Muscle of leg (tissue), 3 donors: ENCODE measurements at regions not wholly inside any gene's neighbourhood (a gene's known extent, or its start where the extent isn't known, plus 50 kb on each side); places are given as distances from the start of the nearest gene placed in this dataset.

Source experiments
- DNase-seq: peaks from one replicate; pipeline ENCODE4 v3.0.0; 2013
- H3K27ac ChIP-seq: one replicate; pipeline ENCODE4 v1.5.1; 2013; ENCODE audit warnings: mild to moderate bottlenecking, low read length, control low read depth
- H3K27me3 ChIP-seq: one replicate; pipeline ENCODE4 v1.6.1; 2013; ENCODE audit warnings: low read length; ENCODE audit not compliant: control insufficient read depth, insufficient read depth
- H3K36me3 ChIP-seq: one replicate; pipeline ENCODE4 v1.6.1; 2013; ENCODE audit warnings: low read length; ENCODE audit not compliant: control insufficient read depth, insufficient read depth
- H3K4me1 ChIP-seq: one replicate; pipeline ENCODE4 v1.6.1; 2013; ENCODE audit warnings: low read length; ENCODE audit not compliant: control insufficient read depth, insufficient read depth
- H3K4me3 ChIP-seq: one replicate; pipeline ENCODE4 v1.5.1; 2013; ENCODE audit warnings: low read length, control low read depth
- H3K9me3 ChIP-seq: replicated peaks from 2 replicates; pipeline ENCODE4 v1.6.1; 2013; ENCODE audit warnings: low read depth, low read length; ENCODE audit not compliant: control insufficient read depth
- WGBS: methylation state at CpG from one replicate; pipeline ENCODE4 v1.1.5; 2013; ENCODE audit warnings: missing lambda C conversion rate; ENCODE audit not compliant: insufficient coverage; 5-methylcytosine and 5-hydroxymethylcytosine counted together

DNA sequence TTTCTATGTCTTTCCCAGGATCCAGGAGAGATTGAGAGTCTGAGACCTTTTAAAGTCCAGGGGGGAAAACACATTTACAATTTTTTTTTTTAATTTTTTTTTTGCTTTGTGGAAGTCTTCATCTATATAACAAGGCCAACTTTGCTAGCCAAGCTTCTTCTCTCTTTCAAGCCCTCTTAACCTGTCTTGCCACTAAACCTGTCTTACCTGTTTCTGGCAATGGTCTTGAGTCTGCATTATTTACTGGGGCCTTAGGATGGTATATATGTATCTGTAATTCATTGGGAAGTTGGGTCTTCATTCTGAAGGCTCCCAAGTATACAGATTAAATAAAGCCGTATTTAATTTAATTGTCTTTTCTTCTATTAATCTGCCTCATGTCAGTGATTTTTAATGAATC, 750.9 kb upstream of the B3GALT2 start:
- no peaks in the 10 kb centered on the region for H3K4me1 ChIP-seq
- H3K27ac ChIP-seq = no peak overlapping the region
- H3K36me3 ChIP-seq = no peaks in the 10 kb centered on the region
- H3K9me3 ChIP-seq = no peaks in the 10 kb centered on the region
- H3K4me3 ChIP-seq = no peak overlapping the region
- no CpG with 5 or more reads among the region's 1 CpG for WGBS
- DNase-seq = no peak
- no peaks in the 10 kb centered on the region for H3K27me3 ChIP-seq

- no peak overlapping the region for H3K27ac ChIP-seq
- no peaks in the 10 kb centered on the region for H3K36me3 ChIP-seq
- no peaks in the 10 kb centered on the region for H3K27me3 ChIP-seq
- no peak overlapping the region for H3K4me3 ChIP-seq
- no peak for DNase-seq
- no CpG with 5 or more reads among the region's 2 CpGs for WGBS
- H3K9me3 ChIP-seq = no peaks in the 10 kb centered on the region
- no peaks in the 10 kb centered on the region for H3K4me1 ChIP-seq
Measured at GRCh38 chr1:193932979-193933378, 746.6 kb upstream of the B3GALT2 start.

GRCh38 chr1:193931356-193931755, 744.9 kb upstream of the B3GALT2 start:
- H3K4me3 ChIP-seq = no peak overlapping the region
- 88% methylated on average over 6 of the region's 8 CpGs for WGBS
- no peak for DNase-seq
- no peaks in the 10 kb centered on the region for H3K27me3 ChIP-seq
- H3K9me3 ChIP-seq = peaks cover 11% of the 10 kb centered on the region
- no peak overlapping the region for H3K27ac ChIP-seq
- no peaks in the 10 kb centered on the region for H3K4me1 ChIP-seq
- H3K36me3 ChIP-seq = no peaks in the 10 kb centered on the region

DNA sequence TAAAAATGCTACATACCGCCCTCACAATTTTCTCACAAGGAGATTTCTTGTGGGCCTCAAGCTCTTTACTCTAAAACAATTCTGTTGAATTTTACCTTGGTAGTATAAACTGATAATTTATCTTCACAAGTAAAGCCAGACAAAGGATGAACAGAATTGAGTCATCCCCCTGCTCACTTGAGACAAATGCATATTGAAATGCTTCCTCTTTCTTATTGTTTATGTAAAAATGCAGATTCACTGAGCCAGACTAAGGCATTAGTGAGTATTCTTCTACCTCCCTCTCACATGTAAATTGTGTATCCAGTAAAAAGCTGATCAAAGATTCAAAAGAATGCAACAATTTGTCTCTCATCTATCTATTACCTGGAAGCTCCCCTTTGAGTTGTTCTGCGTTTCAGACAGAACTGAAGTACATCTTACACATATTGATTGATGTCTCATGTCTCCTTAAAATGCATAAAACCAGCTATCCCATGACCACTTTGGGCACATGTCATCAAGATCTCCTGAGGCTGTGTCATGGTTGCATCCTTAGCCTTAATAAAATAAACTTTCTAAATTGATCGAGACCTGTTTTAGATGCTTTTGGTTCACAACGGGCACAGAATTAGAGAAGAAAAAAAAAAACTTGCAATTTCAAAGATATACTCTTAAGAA, 743.1 kb upstream of the B3GALT2 start:
- no peak overlapping the region for H3K27ac ChIP-seq
- no peaks in the 10 kb centered on the region for H3K27me3 ChIP-seq
- H3K36me3 ChIP-seq = no peaks in the 10 kb centered on the region
- WGBS = 88% methylated on average over 1 of the region's 4 CpGs
- H3K4me1 ChIP-seq = no peaks in the 10 kb centered on the region
- H3K4me3 ChIP-seq = no peak overlapping the region
- no peak for DNase-seq
- H3K9me3 ChIP-seq = peaks cover 11% of the 10 kb centered on the region

DNA sequence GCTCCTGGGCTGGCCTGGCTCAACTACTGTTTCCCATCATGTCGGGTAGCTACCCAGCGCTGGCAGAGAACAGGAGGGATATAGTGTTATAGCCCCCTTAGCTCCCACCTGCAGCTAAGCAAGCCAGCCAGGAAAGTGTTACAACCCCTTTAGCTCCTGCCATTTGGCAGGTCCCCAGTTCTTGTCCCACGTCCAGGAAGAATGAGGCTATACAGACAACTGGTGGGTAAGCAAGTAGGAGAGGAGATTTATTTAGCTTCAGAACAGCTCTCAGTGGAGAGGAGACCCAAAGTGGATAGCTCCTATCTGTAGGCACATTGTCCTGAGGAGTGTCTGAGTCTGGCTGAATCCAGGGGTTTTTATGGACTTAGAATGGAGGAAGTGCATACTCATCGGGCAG, 741.1 kb upstream of the B3GALT2 start:
- H3K36me3 ChIP-seq = no peaks in the 10 kb centered on the region
- WGBS = 0% methylated on average over 1 of the region's 4 CpGs
- no peaks in the 10 kb centered on the region for H3K4me1 ChIP-seq
- H3K4me3 ChIP-seq = no peak overlapping the region
- no peak for DNase-seq
- H3K27ac ChIP-seq = no peak overlapping the region
- H3K27me3 ChIP-seq = no peaks in the 10 kb centered on the region
- H3K9me3 ChIP-seq = peaks cover 11% of the 10 kb centered on the region

DNA sequence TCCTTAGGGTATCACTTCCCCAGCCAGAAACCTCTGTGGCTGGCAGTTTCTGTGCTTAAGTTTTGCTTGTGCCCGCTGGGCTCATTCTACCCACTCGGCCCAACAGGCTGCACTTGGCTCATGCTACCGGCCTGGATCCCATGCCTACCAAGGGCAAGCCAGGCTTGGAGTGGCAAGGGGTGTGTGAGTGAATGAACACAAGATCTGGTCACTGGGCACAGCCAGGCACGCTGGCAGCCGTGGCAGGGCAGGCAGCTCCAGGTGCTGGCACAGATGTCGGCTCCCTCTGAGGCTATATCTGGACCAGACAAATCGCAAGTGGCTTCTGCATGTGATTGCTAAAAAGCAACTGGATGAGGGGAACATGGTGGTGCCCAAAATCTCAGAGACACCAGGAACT, 740.5 kb upstream of the B3GALT2 start:
- no peaks in the 10 kb centered on the region for H3K27me3 ChIP-seq
- WGBS = 85% methylated on average over 7 of the region's 7 CpGs
- no peak overlapping the region for H3K27ac ChIP-seq
- H3K36me3 ChIP-seq = no peaks in the 10 kb centered on the region
- no peak overlapping the region for H3K4me3 ChIP-seq
- no peaks in the 10 kb centered on the region for H3K4me1 ChIP-seq
- H3K9me3 ChIP-seq = peaks cover 11% of the 10 kb centered on the region
- DNase-seq = no peak

GRCh38 chr1:193919827-193920226, 733.4 kb upstream of the B3GALT2 start:
- H3K27ac ChIP-seq = no peak overlapping the region
- no CpG with 5 or more reads among the region's 1 CpG for WGBS

GRCh38 chr1:193916452-193916851, 730.0 kb upstream of the B3GALT2 start:
- H3K9me3 ChIP-seq = no peaks in the 10 kb centered on the region
- no peak for DNase-seq
- H3K4me1 ChIP-seq = no peaks in the 10 kb centered on the region
- no peaks in the 10 kb centered on the region for H3K27me3 ChIP-seq
- no peak overlapping the region for H3K27ac ChIP-seq
- H3K36me3 ChIP-seq = no peaks in the 10 kb centered on the region
- WGBS = no CpG with 5 or more reads among the region's 1 CpG
- H3K4me3 ChIP-seq = no peak overlapping the region

More at GRCh38 chr1:193919827-193920226, 733.4 kb upstream of the B3GALT2 start:
- no peaks in the 10 kb centered on the region for H3K36me3 ChIP-seq
- no peaks in the 10 kb centered on the region for H3K4me1 ChIP-seq
- H3K27me3 ChIP-seq = no peaks in the 10 kb centered on the region
- no peak for DNase-seq
- H3K4me3 ChIP-seq = no peak overlapping the region
- no peaks in the 10 kb centered on the region for H3K9me3 ChIP-seq

GRCh38 chr1:193914871-193915270, 728.5 kb upstream of the B3GALT2 start:
- H3K27me3 ChIP-seq = no peaks in the 10 kb centered on the region
- no peaks in the 10 kb centered on the region for H3K9me3 ChIP-seq
- WGBS = 80% methylated on average over 1 of the region's 3 CpGs
- no peak for DNase-seq
- H3K27ac ChIP-seq = no peak overlapping the region
- no peaks in the 10 kb centered on the region for H3K4me1 ChIP-seq
- no peak overlapping the region for H3K4me3 ChIP-seq
- H3K36me3 ChIP-seq = no peaks in the 10 kb centered on the region

- Histone ChIP-seq H3K4me3 (no peak overlapping the region), H3K36me3 (no peaks in the 10 kb centered on the region), H3K27me3 (no peaks in the 10 kb centered on the region), H3K9me3 (no peaks in the 10 kb centered on the region), H3K4me1 (no peaks in the 10 kb centered on the region), H3K27ac (no peak overlapping the region)
- DNase-seq = no peak
- no CpG with 5 or more reads among the region's 7 CpGs for WGBS
Measured at GRCh38 chr1:193909406-193910082, 723.1 kb upstream of the B3GALT2 start.
